ENCODE measurements at regions not wholly inside any gene's neighbourhood (a gene's known extent, or its start where the extent isn't known, plus 50 kb on each side); places are given as distances from the start of the nearest gene placed in this dataset.

- no peak for DNase-seq (ENCODE audit: insufficient read length)
- no peak for FAIRE-seq
- TF ChIP-seq POLR2AphosphoS5 (IDR thresholded peaks at IDR 0.05; ENCODE audit: low read depth, low read length) (no peak), TAF1 (IDR thresholded peaks at IDR 0.05; ENCODE audit: borderline replicate concordance, low read depth, low read length) (no peak), POLR2A (IDR thresholded peaks at IDR 0.05; ENCODE audit: low read depth, low read length) (no peak)
Observed at GRCh38 chr2:192277494-192278109, 82.9 kb upstream of the TMEFF2 start.

- DNase-seq (ENCODE audit: insufficient read length) (no peak), FAIRE-seq (no peak)
- TF ChIP-seq POLR2AphosphoS5 (IDR thresholded peaks at IDR 0.05; ENCODE audit: low read depth, low read length) (no peak), TAF1 (IDR thresholded peaks at IDR 0.05; ENCODE audit: borderline replicate concordance, low read depth, low read length) (no peak), POLR2A (IDR thresholded peaks at IDR 0.05; ENCODE audit: low read depth, low read length) (no peak)
Observed at GRCh38 chr2:192275632-192276031, 80.9 kb upstream of the TMEFF2 start.

GRCh38 chr2:192267484-192267883, 72.8 kb upstream of the TMEFF2 start:
- FAIRE-seq = no peak

GRCh38 chr2:192265751-192266150, 71.0 kb upstream of the TMEFF2 start:
- FAIRE-seq = no peak
- no peak for TF ChIP-seq TAF1 (IDR thresholded peaks at IDR 0.05; ENCODE audit: borderline replicate concordance, low read depth, low read length)
- no peak for TF ChIP-seq POLR2AphosphoS5 (IDR thresholded peaks at IDR 0.05; ENCODE audit: low read depth, low read length)
- no peak for TF ChIP-seq POLR2A (IDR thresholded peaks at IDR 0.05; ENCODE audit: low read depth, low read length)
- no peak for DNase-seq (ENCODE audit: insufficient read length)

More at GRCh38 chr2:192267484-192267883, 72.8 kb upstream of the TMEFF2 start:
- DNase-seq (ENCODE audit: insufficient read length) = no peak
- TF ChIP-seq POLR2A (IDR thresholded peaks at IDR 0.05; ENCODE audit: low read depth, low read length) (no peak), TAF1 (IDR thresholded peaks at IDR 0.05; ENCODE audit: borderline replicate concordance, low read depth, low read length) (no peak), POLR2AphosphoS5 (IDR thresholded peaks at IDR 0.05; ENCODE audit: low read depth, low read length) (no peak)

GRCh38 chr2:192254444-192254843, 59.7 kb upstream of the TMEFF2 start:
- FAIRE-seq (no peak), DNase-seq (ENCODE audit: insufficient read length) (no peak)
- no peak for TF ChIP-seq TAF1 (IDR thresholded peaks at IDR 0.05; ENCODE audit: borderline replicate concordance, low read depth, low read length)
- no peak for TF ChIP-seq POLR2A (IDR thresholded peaks at IDR 0.05; ENCODE audit: low read depth, low read length)
- TF ChIP-seq POLR2AphosphoS5 (IDR thresholded peaks at IDR 0.05; ENCODE audit: low read depth, low read length) = no peak

GRCh38 chr2:192253692-192254091, 59.0 kb upstream of the TMEFF2 start:
- TF ChIP-seq TAF1 (IDR thresholded peaks at IDR 0.05; ENCODE audit: borderline replicate concordance, low read depth, low read length) = no peak
- TF ChIP-seq POLR2AphosphoS5 (IDR thresholded peaks at IDR 0.05; ENCODE audit: low read depth, low read length) = no peak
- no peak for TF ChIP-seq POLR2A (IDR thresholded peaks at IDR 0.05; ENCODE audit: low read depth, low read length)
- DNase-seq (ENCODE audit: insufficient read length) (no peak), FAIRE-seq (no peak)

GRCh38 chr2:192250961-192251360, 56.2 kb upstream of the TMEFF2 start:
- TF ChIP-seq TAF1 (IDR thresholded peaks at IDR 0.05; ENCODE audit: borderline replicate concordance, low read depth, low read length) (no peak), POLR2A (IDR thresholded peaks at IDR 0.05; ENCODE audit: low read depth, low read length) (no peak), POLR2AphosphoS5 (IDR thresholded peaks at IDR 0.05; ENCODE audit: low read depth, low read length) (no peak)
- no peak for DNase-seq (ENCODE audit: insufficient read length)

GRCh38 chr2:192247456-192247855, 52.7 kb upstream of the TMEFF2 start:
- FAIRE-seq = no peak
- TF ChIP-seq POLR2AphosphoS5 (IDR thresholded peaks at IDR 0.05; ENCODE audit: low read depth, low read length) = no peak
- no peak for TF ChIP-seq TAF1 (IDR thresholded peaks at IDR 0.05; ENCODE audit: borderline replicate concordance, low read depth, low read length)
- no peak for TF ChIP-seq POLR2A (IDR thresholded peaks at IDR 0.05; ENCODE audit: low read depth, low read length)
- DNase-seq (ENCODE audit: insufficient read length) = no peak

More at GRCh38 chr2:192250961-192251360, 56.2 kb upstream of the TMEFF2 start:
- no peak for FAIRE-seq

GRCh38 chr2:192246297-192246696, 51.6 kb upstream of the TMEFF2 start:
- FAIRE-seq (no peak), DNase-seq (ENCODE audit: insufficient read length) (no peak)
- TF ChIP-seq POLR2AphosphoS5 (IDR thresholded peaks at IDR 0.05; ENCODE audit: low read depth, low read length) = no peak
- no peak for TF ChIP-seq TAF1 (IDR thresholded peaks at IDR 0.05; ENCODE audit: borderline replicate concordance, low read depth, low read length)
- no peak for TF ChIP-seq POLR2A (IDR thresholded peaks at IDR 0.05; ENCODE audit: low read depth, low read length)

GRCh38 chr2:192245329-192245728, 50.6 kb upstream of the TMEFF2 start:
- TF ChIP-seq POLR2AphosphoS5 (IDR thresholded peaks at IDR 0.05; ENCODE audit: low read depth, low read length) (no peak), TAF1 (IDR thresholded peaks at IDR 0.05; ENCODE audit: borderline replicate concordance, low read depth, low read length) (no peak), POLR2A (IDR thresholded peaks at IDR 0.05; ENCODE audit: low read depth, low read length) (no peak)
- no peak for DNase-seq (ENCODE audit: insufficient read length)
- FAIRE-seq = no peak

Data from GM12892 (cell line).